ENCODE measurements at regions not wholly inside any gene's neighbourhood (a gene's known extent, or its start where the extent isn't known, plus 50 kb on each side); places are given as distances from the start of the nearest gene placed in this dataset.

GRCh38 chr11:104435494-104435893 is 271.5 kb upstream of the PDGFD start:
- DNase-seq (ENCODE audit: low read depth, low spot score), result no peak
- Histone ChIP-seq H4K20me1 (ENCODE audit: control insufficient read depth, extremely low read depth, insufficient read depth, low read length) (no peaks in the 10 kb centered on the region), H2AFZ (ENCODE audit: control insufficient read depth, low read length) (no peak overlapping the region), H3K9me3 (ENCODE audit: control insufficient read depth, low read depth, low read length) (no peaks in the 10 kb centered on the region), H3K9ac (ENCODE audit: control insufficient read depth, extremely low read depth, insufficient read depth, low read length) (no peak overlapping the region), H3K36me3 (ENCODE audit: control insufficient read depth in 2 of 2, extremely low read depth in 1 of 2, insufficient read depth in 2 of 2, low read length in 2 of 2) (no peaks in the 10 kb centered on the region), H3K27ac (ENCODE audit: control insufficient read depth, insufficient read depth, low read length) (no peak overlapping the region), H3K4me3 (ENCODE audit: control insufficient read depth in 2 of 3, extremely low read depth in 1 of 3, insufficient read depth in 2 of 3, low read depth in 1 of 3, low read length in 3 of 3) (no peak overlapping the region), H3K27me3 (ENCODE audit: control insufficient read depth, extremely low read depth, insufficient read depth, low read length) (no peaks in the 10 kb centered on the region), H3K9me1 (ENCODE audit: control insufficient read depth, extremely low read depth, insufficient read depth, low read length) (no peaks in the 10 kb centered on the region), H3K4me2 (ENCODE audit: control insufficient read depth, extremely low read depth, insufficient read depth, low read depth, low read length) (no peak overlapping the region), H3K4me1 (ENCODE audit: control insufficient read depth, extremely low read depth, insufficient read depth, low read length) (no peaks in the 10 kb centered on the region), H3K79me2 (ENCODE audit: control insufficient read depth, insufficient read depth, low read length) (no peaks in the 10 kb centered on the region)
- no peak for TF ChIP-seq CTCF (optimal IDR thresholded peaks at IDR 0.05 in 1 of 3, IDR thresholded peaks at IDR 0.05 in 1 of 3, conservative IDR thresholded peaks at IDR 0.05 in 1 of 3; ENCODE audit: extremely low read depth in 1 of 3, insufficient read depth in 2 of 3, low read length in 3 of 3)
- TF ChIP-seq EZH2 (IDR thresholded peaks at IDR 0.05; ENCODE audit: low read length), result no peak
- dilution Hi-C loops (cut with MboI; ENCODE audit: extremely low pct_ligation_motif_present, low sequenced_read_pairs), result no loop called here
- FAIRE-seq, result no peak

- Histone ChIP-seq H3K4me1 (ENCODE audit: control insufficient read depth, extremely low read depth, insufficient read depth, low read length) (no peaks in the 10 kb centered on the region), H3K9ac (ENCODE audit: control insufficient read depth, extremely low read depth, insufficient read depth, low read length) (no peak overlapping the region), H3K4me3 (ENCODE audit: control insufficient read depth in 2 of 3, extremely low read depth in 1 of 3, insufficient read depth in 2 of 3, low read depth in 1 of 3, low read length in 3 of 3) (no peak overlapping the region), H3K4me2 (ENCODE audit: control insufficient read depth, extremely low read depth, insufficient read depth, low read depth, low read length) (no peak overlapping the region), H3K36me3 (ENCODE audit: control insufficient read depth in 2 of 2, extremely low read depth in 1 of 2, insufficient read depth in 2 of 2, low read length in 2 of 2) (no peaks in the 10 kb centered on the region), H3K27me3 (ENCODE audit: control insufficient read depth, extremely low read depth, insufficient read depth, low read length) (no peaks in the 10 kb centered on the region), H3K9me3 (ENCODE audit: control insufficient read depth, low read depth, low read length) (no peaks in the 10 kb centered on the region), H4K20me1 (ENCODE audit: control insufficient read depth, extremely low read depth, insufficient read depth, low read length) (no peaks in the 10 kb centered on the region), H3K79me2 (ENCODE audit: control insufficient read depth, insufficient read depth, low read length) (no peaks in the 10 kb centered on the region), H2AFZ (ENCODE audit: control insufficient read depth, low read length) (no peak overlapping the region), H3K27ac (ENCODE audit: control insufficient read depth, insufficient read depth, low read length) (no peak overlapping the region), H3K9me1 (ENCODE audit: control insufficient read depth, extremely low read depth, insufficient read depth, low read length) (no peaks in the 10 kb centered on the region)
- DNase-seq (ENCODE audit: low read depth, low spot score) (no peak), FAIRE-seq (no peak)
- TF ChIP-seq CTCF (optimal IDR thresholded peaks at IDR 0.05 in 1 of 3, IDR thresholded peaks at IDR 0.05 in 1 of 3, conservative IDR thresholded peaks at IDR 0.05 in 1 of 3; ENCODE audit: extremely low read depth in 1 of 3, insufficient read depth in 2 of 3, low read length in 3 of 3) (no peak), EZH2 (IDR thresholded peaks at IDR 0.05; ENCODE audit: low read length) (no peak)
- dilution Hi-C loops (cut with MboI; ENCODE audit: extremely low pct_ligation_motif_present, low sequenced_read_pairs), result no loop called here
Observed at GRCh38 chr11:104433751-104434150, 269.8 kb upstream of the PDGFD start.
